ENCODE measurements at regions not wholly inside any gene's neighbourhood (a gene's known extent, or its start where the extent isn't known, plus 50 kb on each side); places are given as distances from the start of the nearest gene placed in this dataset.
"Not testable (repeated sequence)": the region's sequence is repeated elsewhere in the genome, so short reads cannot be mapped to it uniquely, and the experiment has no call there.

GRCh38 chr7:85896531-85896930, 709.7 kb upstream of the SEMA3D start:
- no peak overlapping the region for H3K9ac ChIP-seq (ENCODE audit: control insufficient read depth, extremely low read depth, insufficient read depth, low read length)
- dilution Hi-C loops (cut with MboI; ENCODE audit: extremely low pct_ligation_motif_present, low sequenced_read_pairs) = loop anchor here (25.0 kb wide), 1 partner anchor 566 kb away; no protein-coding TSS in a partner anchor
- H3K4me1 ChIP-seq (ENCODE audit: control insufficient read depth, extremely low read depth, insufficient read depth, low read length) = no peaks in the 10 kb centered on the region
- no peak overlapping the region for H3K4me2 ChIP-seq (ENCODE audit: control insufficient read depth, extremely low read depth, insufficient read depth, low read depth, low read length)
- H3K27ac ChIP-seq (ENCODE audit: control insufficient read depth, insufficient read depth, low read length) = no peak overlapping the region
- FAIRE-seq (no peak), DNase-seq (ENCODE audit: low read depth, low spot score) (no peak)
- TF ChIP-seq CTCF (optimal IDR thresholded peaks at IDR 0.05 in 1 of 3, IDR thresholded peaks at IDR 0.05 in 1 of 3, conservative IDR thresholded peaks at IDR 0.05 in 1 of 3; ENCODE audit: extremely low read depth in 1 of 3, insufficient read depth in 2 of 3, low read length in 3 of 3) (no peak), EZH2 (IDR thresholded peaks at IDR 0.05; ENCODE audit: low read length) (no peak)
- no peaks in the 10 kb centered on the region for H3K9me1 ChIP-seq (ENCODE audit: control insufficient read depth, extremely low read depth, insufficient read depth, low read length)
- H3K9me3 ChIP-seq (ENCODE audit: control insufficient read depth, low read depth, low read length) = no peaks in the 10 kb centered on the region
- no peaks in the 10 kb centered on the region for H4K20me1 ChIP-seq (ENCODE audit: control insufficient read depth, extremely low read depth, insufficient read depth, low read length)
- H3K36me3 ChIP-seq (ENCODE audit: control insufficient read depth in 2 of 2, extremely low read depth in 1 of 2, insufficient read depth in 2 of 2, low read length in 2 of 2) = no peaks in the 10 kb centered on the region
- H2AFZ ChIP-seq (ENCODE audit: control insufficient read depth, low read length) = no peak overlapping the region
- H3K4me3 ChIP-seq (ENCODE audit: control insufficient read depth in 2 of 3, extremely low read depth in 1 of 3, insufficient read depth in 2 of 3, low read depth in 1 of 3, low read length in 3 of 3) = no peak overlapping the region
- no peaks in the 10 kb centered on the region for H3K79me2 ChIP-seq (ENCODE audit: control insufficient read depth, insufficient read depth, low read length)
- H3K27me3 ChIP-seq (ENCODE audit: control insufficient read depth, extremely low read depth, insufficient read depth, low read length) = no peaks in the 10 kb centered on the region

GRCh38 chr7:85895835-85896234, 709.0 kb upstream of the SEMA3D start:
- Histone ChIP-seq H3K9me3 (ENCODE audit: control insufficient read depth, low read depth, low read length) (no peaks in the 10 kb centered on the region), H3K4me3 (ENCODE audit: control insufficient read depth in 2 of 3, extremely low read depth in 1 of 3, insufficient read depth in 2 of 3, low read depth in 1 of 3, low read length in 3 of 3) (no peak overlapping the region), H2AFZ (ENCODE audit: control insufficient read depth, low read length) (no peak overlapping the region), H3K27ac (ENCODE audit: control insufficient read depth, insufficient read depth, low read length) (no peak overlapping the region), H3K9ac (ENCODE audit: control insufficient read depth, extremely low read depth, insufficient read depth, low read length) (no peak overlapping the region), H3K9me1 (ENCODE audit: control insufficient read depth, extremely low read depth, insufficient read depth, low read length) (no peaks in the 10 kb centered on the region), H3K4me1 (ENCODE audit: control insufficient read depth, extremely low read depth, insufficient read depth, low read length) (no peaks in the 10 kb centered on the region), H3K79me2 (ENCODE audit: control insufficient read depth, insufficient read depth, low read length) (no peaks in the 10 kb centered on the region), H3K27me3 (ENCODE audit: control insufficient read depth, extremely low read depth, insufficient read depth, low read length) (no peaks in the 10 kb centered on the region), H4K20me1 (ENCODE audit: control insufficient read depth, extremely low read depth, insufficient read depth, low read length) (no peaks in the 10 kb centered on the region), H3K4me2 (ENCODE audit: control insufficient read depth, extremely low read depth, insufficient read depth, low read depth, low read length) (no peak overlapping the region), H3K36me3 (ENCODE audit: control insufficient read depth in 2 of 2, extremely low read depth in 1 of 2, insufficient read depth in 2 of 2, low read length in 2 of 2) (no peaks in the 10 kb centered on the region)
- TF ChIP-seq CTCF (optimal IDR thresholded peaks at IDR 0.05 in 1 of 3, IDR thresholded peaks at IDR 0.05 in 1 of 3, conservative IDR thresholded peaks at IDR 0.05 in 1 of 3; ENCODE audit: extremely low read depth in 1 of 3, insufficient read depth in 2 of 3, low read length in 3 of 3) = no peak
- no peak for TF ChIP-seq EZH2 (IDR thresholded peaks at IDR 0.05; ENCODE audit: low read length)
- no peak for DNase-seq (ENCODE audit: low read depth, low spot score)
- no peak for FAIRE-seq
- dilution Hi-C loops (cut with MboI; ENCODE audit: extremely low pct_ligation_motif_present, low sequenced_read_pairs) = loop anchor here (25.0 kb wide), 1 partner anchor 566 kb away; no protein-coding TSS in a partner anchor

- DNase-seq (ENCODE audit: low read depth, low spot score); H3K9me3 ChIP-seq (ENCODE audit: control insufficient read depth, low read depth, low read length); H4K20me1 ChIP-seq (ENCODE audit: control insufficient read depth, extremely low read depth, insufficient read depth, low read length); FAIRE-seq; H2AFZ ChIP-seq (ENCODE audit: control insufficient read depth, low read length); H3K9ac ChIP-seq (ENCODE audit: control insufficient read depth, extremely low read depth, insufficient read depth, low read length); H3K9me1 ChIP-seq (ENCODE audit: control insufficient read depth, extremely low read depth, insufficient read depth, low read length); H3K4me2 ChIP-seq (ENCODE audit: control insufficient read depth, extremely low read depth, insufficient read depth, low read depth, low read length); H3K27me3 ChIP-seq (ENCODE audit: control insufficient read depth, extremely low read depth, insufficient read depth, low read length); H3K4me1 ChIP-seq (ENCODE audit: control insufficient read depth, extremely low read depth, insufficient read depth, low read length); H3K79me2 ChIP-seq (ENCODE audit: control insufficient read depth, insufficient read depth, low read length); H3K27ac ChIP-seq (ENCODE audit: control insufficient read depth, insufficient read depth, low read length); H3K36me3 ChIP-seq (ENCODE audit: control insufficient read depth in 2 of 2, extremely low read depth in 1 of 2, insufficient read depth in 2 of 2, low read length in 2 of 2); H3K4me3 ChIP-seq (ENCODE audit: control insufficient read depth in 2 of 3, extremely low read depth in 1 of 3, insufficient read depth in 2 of 3, low read depth in 1 of 3, low read length in 3 of 3): not testable (repeated sequence)
- dilution Hi-C loops (cut with MboI; ENCODE audit: extremely low pct_ligation_motif_present, low sequenced_read_pairs) = loop anchor here (25.0 kb wide), 1 partner anchor 570 kb away; no protein-coding TSS in a partner anchor
Observed at GRCh38 chr7:85891900-85892299, 705.0 kb upstream of the SEMA3D start.

Measured in keratinocyte (primary cell).